Stomach smooth muscle (tissue), 2 donors: ENCODE measurements at regions not wholly inside any gene's neighbourhood (a gene's known extent, or its start where the extent isn't known, plus 50 kb on each side); places are given as distances from the start of the nearest gene placed in this dataset.

ENCODE experiments used
- H3K27ac ChIP-seq: one replicate; pipeline ENCODE4 v1.7.0; 2013; ENCODE audit warnings: mild to moderate bottlenecking, low read length, inconsistent platforms
- H3K27me3 ChIP-seq, 2 donors: one replicate each; pipeline ENCODE4 v1.7.0; 2013; ENCODE audit warnings: low read length in 2 of 2; ENCODE audit not compliant: insufficient read depth in 2 of 2, control insufficient read depth in 1 of 2
- H3K36me3 ChIP-seq, 2 donors: one replicate each; pipeline ENCODE4 v1.7.0; 2013; ENCODE audit warnings: low read length in 2 of 2; ENCODE audit not compliant: control insufficient read depth in 2 of 2, insufficient read depth in 2 of 2
- H3K4me1 ChIP-seq: one replicate; pipeline ENCODE4 v1.7.0; 2013; ENCODE audit warnings: low read length; ENCODE audit not compliant: control insufficient read depth, insufficient read depth
- H3K4me3 ChIP-seq, 2 donors: one replicate each; pipeline ENCODE4 v1.7.0; 2013; ENCODE audit warnings: low read length in 2 of 2
- H3K9ac ChIP-seq, 2 donors: one replicate each; pipeline ENCODE4 v1.7.0; 2013; ENCODE audit warnings: low read length in 2 of 2, mild to moderate bottlenecking in 1 of 2
- H3K9me3 ChIP-seq, 2 donors: one replicate each; pipeline ENCODE4 v1.7.0; 2013; ENCODE audit warnings: low read length in 2 of 2; ENCODE audit not compliant: control insufficient read depth in 2 of 2
- donor health status: healthy.
- donor health status: Pancreatic carcinoma.

- Histone ChIP-seq H3K27me3 (no peaks in the 10 kb centered on the region), H3K9ac (no peak overlapping the region), H3K27ac (no peak overlapping the region), H3K9me3 (no peaks in the 10 kb centered on the region), H3K4me3 (no peak overlapping the region), H3K4me1 (no peaks in the 10 kb centered on the region), H3K36me3 (no peaks in the 10 kb centered on the region)
These were observed 511.4 kb upstream of the DIPK2B start for GRCh38 chrX:45712067-45712466.

DNA sequence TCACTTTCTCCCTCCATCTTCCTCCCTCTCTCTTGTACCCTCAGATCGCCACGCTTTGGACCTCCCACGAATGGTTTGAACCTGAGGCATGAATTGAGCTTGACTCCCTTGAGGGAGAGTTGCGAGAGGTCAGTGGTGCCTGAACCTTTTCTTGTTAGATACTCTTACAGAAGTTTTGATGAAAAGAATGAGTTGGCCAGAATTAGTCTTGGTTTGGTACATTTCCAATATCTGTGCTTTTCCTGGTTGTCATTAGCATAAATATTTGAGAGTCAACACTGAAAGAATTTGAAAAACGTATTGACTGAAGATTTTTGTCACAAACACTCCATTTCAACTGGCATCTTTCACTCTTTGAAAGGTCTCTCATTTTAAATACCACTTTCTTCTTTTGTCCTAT lies 510.6 kb upstream of the DIPK2B start:
- Histone ChIP-seq H3K9me3 (no peaks in the 10 kb centered on the region), H3K27ac (no peak overlapping the region), H3K4me1 (no peaks in the 10 kb centered on the region), H3K36me3 (no peaks in the 10 kb centered on the region), H3K9ac (no peak overlapping the region), H3K4me3 (no peak overlapping the region), H3K27me3 (no peaks in the 10 kb centered on the region)

DNA sequence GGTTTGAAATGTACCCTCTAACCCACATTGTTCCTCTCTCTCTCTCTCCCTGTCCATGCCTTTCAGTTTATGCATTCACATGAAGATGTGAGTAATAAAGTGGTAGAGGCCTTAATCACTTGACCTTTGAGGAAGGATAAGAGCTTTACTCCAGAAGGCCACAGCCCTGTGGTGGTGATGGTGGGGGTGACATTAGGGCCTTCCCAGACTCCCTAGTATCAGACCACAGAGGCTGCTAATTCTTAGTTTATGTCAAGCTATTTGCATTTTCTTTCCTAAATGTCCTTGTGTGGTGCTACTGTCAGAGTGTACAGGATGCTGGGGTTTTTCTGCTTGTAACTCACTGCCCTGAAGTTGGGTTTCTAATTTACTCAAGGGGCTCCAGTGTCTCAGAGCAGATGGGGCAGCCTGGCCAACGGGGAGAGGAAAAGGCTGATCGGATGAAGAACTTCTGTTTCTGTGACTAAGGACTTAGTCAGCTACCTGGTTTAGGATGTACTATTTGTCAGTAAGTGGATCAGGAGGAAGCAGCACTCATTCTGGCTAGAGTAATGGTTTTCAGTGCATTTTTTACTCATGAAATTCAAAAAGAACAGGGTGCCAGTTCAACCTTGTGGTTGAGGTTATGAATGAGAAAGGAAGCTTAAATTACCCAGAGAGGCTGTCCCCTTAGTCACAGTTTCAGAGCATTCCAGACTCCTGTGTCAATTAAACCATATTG lies 509.6 kb upstream of the DIPK2B start:
- Histone ChIP-seq H3K9ac (no peak overlapping the region), H3K9me3 (no peaks in the 10 kb centered on the region), H3K27ac (no peak overlapping the region), H3K4me3 (no peak overlapping the region), H3K27me3 (no peaks in the 10 kb centered on the region), H3K4me1 (no peaks in the 10 kb centered on the region), H3K36me3 (no peaks in the 10 kb centered on the region)

DNA sequence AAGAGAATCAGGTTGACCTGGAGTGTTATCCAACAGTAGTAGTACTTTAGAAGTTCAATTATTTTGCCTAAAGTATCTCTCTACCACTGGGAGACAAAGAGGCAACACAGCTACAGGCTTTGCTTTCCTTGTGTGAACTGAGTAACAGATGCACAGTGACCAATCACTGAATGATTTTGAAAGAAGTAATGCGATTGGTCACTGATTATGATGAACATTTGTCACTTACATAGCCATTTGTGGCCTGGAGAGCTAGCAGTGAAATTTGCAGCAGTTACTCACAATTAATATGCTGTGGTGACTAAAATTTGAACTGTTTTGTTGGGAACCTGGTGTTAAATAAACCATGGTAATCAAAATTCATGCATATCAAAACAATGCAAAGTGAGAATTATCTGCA lies 508.7 kb upstream of the DIPK2B start:
- Histone ChIP-seq H3K27ac (no peak overlapping the region), H3K4me3 (no peak overlapping the region), H3K36me3 (no peaks in the 10 kb centered on the region), H3K27me3 (no peaks in the 10 kb centered on the region), H3K9ac (no peak overlapping the region), H3K4me1 (no peaks in the 10 kb centered on the region), H3K9me3 (no peaks in the 10 kb centered on the region)

- no peak overlapping the region for H3K9ac ChIP-seq
- no peak overlapping the region for H3K27ac ChIP-seq
- H3K4me1 ChIP-seq: no peaks in the 10 kb centered on the region
- H3K27me3 ChIP-seq: peaks cover 0 to 8% of the 10 kb centered on the region in 2 donors
- H3K4me3 ChIP-seq: no peak overlapping the region
- H3K9me3 ChIP-seq: no peaks in the 10 kb centered on the region
- H3K36me3 ChIP-seq: no peaks in the 10 kb centered on the region
These were observed 498.5 kb upstream of the DIPK2B start for GRCh38 chrX:45699158-45699557.

DNA sequence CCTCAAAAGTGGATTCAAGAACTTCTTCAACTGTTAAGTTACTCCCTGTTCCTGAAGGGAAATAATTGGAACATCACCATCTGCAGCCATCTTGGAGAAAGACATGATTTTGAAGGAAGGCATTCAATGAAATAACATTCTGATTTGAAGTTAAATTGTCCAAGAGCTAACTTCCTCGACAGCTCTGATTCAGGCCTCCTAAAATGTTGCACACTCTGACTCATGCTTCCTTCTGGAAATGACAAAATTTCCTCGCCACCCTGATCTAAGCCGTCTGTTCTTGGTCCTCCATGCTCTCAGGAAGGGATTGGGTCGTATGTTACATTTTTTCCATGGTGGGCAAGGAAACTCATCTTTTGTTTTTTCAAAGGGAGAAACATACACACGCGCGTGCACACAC lies 496.9 kb upstream of the DIPK2B start:
- peaks cover 0 to 8% of the 10 kb centered on the region in 2 donors for H3K27me3 ChIP-seq
- no peak overlapping the region for H3K9ac ChIP-seq
- no peaks in the 10 kb centered on the region for H3K36me3 ChIP-seq
- no peaks in the 10 kb centered on the region for H3K4me1 ChIP-seq
- H3K27ac ChIP-seq: no peak overlapping the region
- H3K4me3 ChIP-seq: no peak overlapping the region
- H3K9me3 ChIP-seq: no peaks in the 10 kb centered on the region

DNA sequence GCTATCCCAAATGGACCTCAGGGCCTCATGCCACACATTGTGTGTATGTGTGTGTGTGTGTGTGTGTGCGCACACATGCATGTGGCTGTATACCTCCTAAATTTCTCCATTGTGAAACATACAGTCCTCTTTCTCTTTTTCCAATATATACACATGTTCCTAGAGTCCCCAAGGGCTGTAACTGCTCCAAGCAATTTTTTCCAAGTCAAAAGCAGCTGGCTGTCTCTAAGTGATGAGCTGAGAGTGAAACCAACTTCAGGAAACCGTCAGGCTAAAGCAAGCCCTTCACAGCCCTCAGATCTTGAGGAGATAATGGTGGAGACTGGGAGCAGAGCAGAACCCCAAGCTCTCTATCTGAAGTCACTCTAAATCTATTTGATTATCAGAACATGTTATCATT lies 496.1 kb upstream of the DIPK2B start:
- Histone ChIP-seq H3K27me3 (peaks cover 0 to 6% of the 10 kb centered on the region in 2 donors), H3K4me3 (no peak overlapping the region)

GRCh38 chrX:45689971-45690370 lies 489.3 kb upstream of the DIPK2B start:
- Histone ChIP-seq H3K9ac (no peak overlapping the region), H3K4me1 (no peaks in the 10 kb centered on the region), H3K4me3 (no peak overlapping the region), H3K9me3 (no peaks in the 10 kb centered on the region), H3K27ac (no peak overlapping the region), H3K36me3 (no peaks in the 10 kb centered on the region), H3K27me3 (peaks cover 0 to 2% of the 10 kb centered on the region in 2 donors)

More for the DNA sequence above, 496.1 kb upstream of the DIPK2B start:
- Histone ChIP-seq H3K27ac (no peak overlapping the region), H3K4me1 (no peaks in the 10 kb centered on the region), H3K9me3 (no peaks in the 10 kb centered on the region), H3K36me3 (no peaks in the 10 kb centered on the region), H3K9ac (no peak overlapping the region)

DNA sequence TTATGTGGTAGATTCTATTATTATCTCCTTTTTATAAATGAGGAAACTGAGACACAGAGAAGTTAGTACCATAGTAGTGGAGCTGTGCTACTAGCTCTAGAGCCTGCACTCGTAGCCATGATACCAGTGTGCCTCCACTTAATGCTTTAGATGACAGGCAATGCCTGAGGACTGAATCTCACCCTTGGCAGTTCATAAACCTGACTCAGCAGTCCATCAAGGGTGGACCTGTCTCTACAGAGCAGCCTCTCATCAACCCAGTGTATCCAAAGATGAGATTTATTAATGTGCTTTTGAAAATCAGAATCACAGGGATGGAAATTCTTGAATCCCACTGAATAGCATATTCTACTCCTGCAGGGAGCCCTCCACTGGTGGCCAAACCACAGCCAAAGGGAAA lies 483.2 kb upstream of the DIPK2B start:
- Histone ChIP-seq H3K27me3 (peaks cover 0 to 4% of the 10 kb centered on the region in 2 donors), H3K9ac (no peak overlapping the region), H3K4me3 (no peak overlapping the region), H3K9me3 (no peaks in the 10 kb centered on the region), H3K27ac (no peak overlapping the region), H3K4me1 (no peaks in the 10 kb centered on the region), H3K36me3 (no peaks in the 10 kb centered on the region)

DNA sequence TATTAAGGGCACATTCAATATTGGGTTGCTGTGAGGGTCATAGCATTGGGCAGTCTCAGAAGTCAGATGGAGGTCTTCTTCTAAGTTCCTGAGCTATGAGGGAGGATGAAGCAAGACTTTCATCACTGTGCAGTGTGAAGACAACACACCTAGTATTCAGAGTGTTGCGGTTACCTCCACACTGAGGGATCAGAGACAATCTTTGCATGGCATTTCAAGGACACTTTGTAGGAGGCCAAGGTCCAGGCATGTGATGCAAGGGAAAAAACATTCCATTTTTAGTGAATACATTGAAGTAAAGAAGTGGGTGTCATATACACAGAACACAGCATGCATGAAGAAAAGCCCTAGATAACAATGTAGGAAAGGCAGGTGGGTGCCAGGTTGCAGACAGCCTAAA lies 481.2 kb upstream of the DIPK2B start:
- no peaks in the 10 kb centered on the region for H3K9me3 ChIP-seq

DNA sequence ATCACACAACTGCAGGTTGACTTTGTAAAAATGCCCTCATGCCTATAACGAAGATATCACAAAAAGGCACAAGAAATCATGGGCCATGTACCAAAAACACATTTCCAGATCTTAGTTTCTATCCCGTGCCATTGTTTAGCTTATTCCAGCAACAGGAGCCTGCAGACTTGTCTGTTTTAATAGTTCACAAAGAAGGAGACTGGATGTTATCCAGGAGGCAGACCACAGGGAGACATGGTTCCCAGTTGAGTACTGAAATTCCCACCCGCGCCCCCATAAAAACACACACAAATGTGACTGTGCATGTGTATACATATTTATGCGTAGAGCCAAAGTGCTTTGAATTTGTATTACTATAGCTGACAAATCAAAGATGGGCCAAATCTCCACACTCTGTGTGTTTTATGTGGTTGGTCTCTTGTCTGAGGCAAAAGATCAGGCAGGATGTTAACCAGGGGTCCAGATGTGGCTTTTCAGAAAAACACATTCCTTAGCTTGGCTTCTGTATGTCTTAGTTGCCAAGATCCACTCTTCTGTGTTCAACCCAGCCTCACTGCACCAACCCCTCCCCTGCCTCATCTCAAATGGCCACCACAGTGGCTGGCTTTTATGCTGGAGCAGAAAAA lies 469.2 kb upstream of the DIPK2B start:
- H3K4me1 ChIP-seq: no peaks in the 10 kb centered on the region
- H3K9ac ChIP-seq: no peak overlapping the region
- H3K27ac ChIP-seq: no peak overlapping the region
- no peaks in the 10 kb centered on the region for H3K36me3 ChIP-seq
- H3K9me3 ChIP-seq: no peaks in the 10 kb centered on the region
- peaks cover 0 to 10% of the 10 kb centered on the region in 2 donors for H3K27me3 ChIP-seq
- H3K4me3 ChIP-seq: no peak overlapping the region

More for the DNA sequence above, 481.2 kb upstream of the DIPK2B start:
- no peak overlapping the region for H3K27ac ChIP-seq
- no peaks in the 10 kb centered on the region for H3K4me1 ChIP-seq
- H3K27me3 ChIP-seq: peaks cover 0 to 4% of the 10 kb centered on the region in 2 donors
- H3K9ac ChIP-seq: no peak overlapping the region
- no peaks in the 10 kb centered on the region for H3K36me3 ChIP-seq
- H3K4me3 ChIP-seq: no peak overlapping the region
